CD1c-positive myeloid dendritic cell (primary cell): ENCODE measurements at regions not wholly inside any gene's neighbourhood (a gene's known extent, or its start where the extent isn't known, plus 50 kb on each side); places are given as distances from the start of the nearest gene placed in this dataset.
A peak's percentile ranks its signal among the peaks of the same experiment; 100 is the strongest.
"Not testable (repeated sequence)": the region's sequence is repeated elsewhere in the genome, so short reads cannot be mapped to it uniquely, and the experiment has no call there.

Experiments
- DNase-seq: peaks from one replicate; pipeline ENCODE4 v3.0.0-alpha.2; 2016; ENCODE audit errors: extremely low spot score

- DNase-seq: no peak
Measured at GRCh38 chr1:192862271-192862670, 53.4 kb downstream of the RGS2 start.

GRCh38 chr1:192866241-192866868 is 57.5 kb downstream of the RGS2 start:
- DNase-seq: peak; percentile 7

GRCh38 chr1:192867180-192867579 is 58.3 kb downstream of the RGS2 start:
- no peak for DNase-seq

- peak; percentile 33 for DNase-seq
Measured at GRCh38 chr1:192869308-192869940, 60.6 kb downstream of the RGS2 start.

GRCh38 chr1:192872010-192872409 is 63.2 kb downstream of the RGS2 start:
- no peak for DNase-seq

GRCh38 chr1:192873836-192874235 is 65.0 kb downstream of the RGS2 start:
- no peak for DNase-seq

- DNase-seq: no peak
Measured at GRCh38 chr1:192876633-192877032, 67.8 kb downstream of the RGS2 start.

- DNase-seq: peak; percentile 54
Measured at GRCh38 chr1:192877283-192877886, 68.5 kb downstream of the RGS2 start.

GRCh38 chr1:192878249-192878648 is 69.4 kb downstream of the RGS2 start:
- no peak for DNase-seq

- DNase-seq: no peak
Measured at GRCh38 chr1:192879406-192879805, 70.6 kb downstream of the RGS2 start.

GRCh38 chr1:192880231-192880630 is 71.4 kb downstream of the RGS2 start:
- peak; percentile 30 for DNase-seq

GRCh38 chr1:192884241-192884640 is 75.4 kb downstream of the RGS2 start:
- DNase-seq: no peak

GRCh38 chr1:192885387-192885786 is 76.5 kb downstream of the RGS2 start:
- not testable (repeated sequence) for DNase-seq

GRCh38 chr1:192887426-192887825 is 78.6 kb downstream of the RGS2 start:
- no peak for DNase-seq

- no peak for DNase-seq
Measured at GRCh38 chr1:192888574-192888973, 79.7 kb downstream of the RGS2 start.

- DNase-seq: no peak
Measured at GRCh38 chr1:192889082-192889481, 80.2 kb downstream of the RGS2 start.

GRCh38 chr1:192890134-192890533 is 81.3 kb downstream of the RGS2 start:
- no peak for DNase-seq

- no peak for DNase-seq
Measured at GRCh38 chr1:192892934-192893333, 84.1 kb downstream of the RGS2 start.

- not testable (repeated sequence) for DNase-seq
Measured at GRCh38 chr1:192895487-192895886, 86.6 kb downstream of the RGS2 start.

GRCh38 chr1:192896376-192896775 is 87.5 kb downstream of the RGS2 start:
- no peak for DNase-seq

- no peak for DNase-seq
Measured at GRCh38 chr1:192901500-192901899, 92.7 kb downstream of the RGS2 start.

GRCh38 chr1:192903142-192903541 is 94.3 kb downstream of the RGS2 start:
- no peak for DNase-seq

- DNase-seq: peak; percentile 72
Measured at GRCh38 chr1:192904438-192904895, 95.6 kb downstream of the RGS2 start.
